Endodermal cell (in vitro differentiated cells): ENCODE measurements at regions not wholly inside any gene's neighbourhood (a gene's known extent, or its start where the extent isn't known, plus 50 kb on each side); places are given as distances from the start of the nearest gene placed in this dataset.
A peak's percentile ranks its signal among the peaks of the same experiment; 100 is the strongest.

Source experiments
- DNase-seq: peaks from one replicate; pipeline ENCODE4 v3.0.0-alpha.2; 2017
- H3K27ac ChIP-seq: 2 replicates; pipeline ENCODE4 v1.5.1; 2013; ENCODE audit warnings: mild to moderate bottlenecking, low read depth, low read length, moderate library complexity
- H3K27me3 ChIP-seq: 2 replicates; pipeline ENCODE4 v1.6.1; 2013; ENCODE audit warnings: mild to moderate bottlenecking, low read length, moderate library complexity; ENCODE audit not compliant: insufficient read depth, control insufficient read depth, poor library complexity, severe bottlenecking
- H3K36me3 ChIP-seq: 2 replicates; pipeline ENCODE4 v1.7.0; 2013; ENCODE audit warnings: mild to moderate bottlenecking, low read length, moderate library complexity; ENCODE audit not compliant: control insufficient read depth, insufficient read depth
- H3K4me1 ChIP-seq: one replicate; pipeline ENCODE4 v1.7.0; 2013; ENCODE audit warnings: low read length; ENCODE audit not compliant: control insufficient read depth, insufficient read depth
- H3K4me3 ChIP-seq: 2 replicates; pipeline ENCODE4 v1.5.1; 2013; ENCODE audit warnings: mild to moderate bottlenecking, low read length, moderate library complexity
- H3K9ac ChIP-seq: 2 replicates; pipeline ENCODE4 v1.6.1; 2013; ENCODE audit warnings: mild to moderate bottlenecking, low read length, moderate library complexity; ENCODE audit not compliant: poor library complexity, severe bottlenecking; ENCODE audit errors: extremely low read depth
- H3K9me3 ChIP-seq: 2 replicates; pipeline ENCODE4 v1.6.1; 2013; ENCODE audit warnings: mild to moderate bottlenecking, low read length, moderate library complexity; ENCODE audit not compliant: control insufficient read depth
- H3K27ac Mint-ChIP-seq: 2 replicates; pipeline ENCODE4 v1.8.0; 2020; ENCODE audit warnings: mixed read lengths
- H3K27me3 Mint-ChIP-seq: 2 replicates; pipeline ENCODE4 v1.8.0; 2021; ENCODE audit warnings: mild to moderate bottlenecking, mixed read lengths; ENCODE audit not compliant: insufficient read depth
- H3K36me3 Mint-ChIP-seq: 2 replicates; pipeline ENCODE4 v1.8.0; 2020; ENCODE audit warnings: low read depth, mixed read lengths
- H3K4me1 Mint-ChIP-seq: 2 replicates; pipeline ENCODE4 v1.8.0; 2020; ENCODE audit warnings: mixed read lengths
- H3K4me3 Mint-ChIP-seq: 2 replicates; pipeline ENCODE4 v1.8.0; 2020; ENCODE audit warnings: mild to moderate bottlenecking, moderate library complexity, mixed read lengths
- H3K9me3 Mint-ChIP-seq: 2 replicates; pipeline ENCODE4 v1.8.0; 2020; ENCODE audit warnings: mild to moderate bottlenecking, mixed read lengths
- WGBS, 2 experiments: methylation state at CpG; one replicate each; pipeline versions ENCODE4 v1.1.5 to v1.1.7; 2013; ENCODE audit warnings: missing lambda C conversion rate in 2 of 2, mixed read lengths in 1 of 2; ENCODE audit not compliant: insufficient coverage in 1 of 2, insufficient read length in 1 of 2; 5-methylcytosine and 5-hydroxymethylcytosine counted together
- TF ChIP-seq, protein P1 (sequence below): fragments of 200-600 bp; sonication (generic); conservative IDR thresholded peaks from 2 replicates; pipeline ENCODE4 v1.5.0; 2021; ENCODE audit warnings: antibody characterized with exemption, mild to moderate bottlenecking

DNA sequence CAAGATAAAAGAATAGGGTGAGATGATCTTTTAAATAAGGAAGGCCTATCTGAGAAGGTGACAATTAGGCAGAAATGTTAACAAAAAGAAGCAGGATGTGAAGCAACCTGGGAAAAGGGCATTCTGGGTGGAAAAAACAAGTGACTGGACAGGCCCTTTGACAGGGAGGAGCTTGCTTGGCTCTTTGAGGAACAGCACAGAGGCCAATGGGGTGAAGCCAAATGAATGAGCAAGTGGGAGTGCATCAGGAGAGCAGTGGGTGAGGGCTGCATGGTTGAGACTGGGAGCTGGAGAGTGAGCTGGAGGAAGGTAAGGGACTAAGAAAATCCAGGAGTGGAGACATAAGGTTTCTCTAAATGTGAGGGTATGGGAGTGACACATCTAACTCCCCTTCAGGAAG is 126.9 kb downstream of the TDRD15 start:
- Mint-ChIP-seq H3K36me3 (no peaks in the 10 kb centered on the region), H3K4me1 (peaks cover 20% of the 10 kb centered on the region), H3K9me3 (no peaks in the 10 kb centered on the region), H3K4me3 (no peak overlapping the region), H3K27me3 (no peaks in the 10 kb centered on the region), H3K27ac (peak overlapping the region; percentile 9)
- Histone ChIP-seq H3K36me3 (no peaks in the 10 kb centered on the region), H3K27me3 (no peaks in the 10 kb centered on the region), H3K4me3 (no peak overlapping the region), H3K4me1 (peaks cover 11% of the 10 kb centered on the region), H3K27ac (no peak overlapping the region), H3K9me3 (no peaks in the 10 kb centered on the region), H3K9ac (no peak overlapping the region)
- TF ChIP-seq, protein P1, sequence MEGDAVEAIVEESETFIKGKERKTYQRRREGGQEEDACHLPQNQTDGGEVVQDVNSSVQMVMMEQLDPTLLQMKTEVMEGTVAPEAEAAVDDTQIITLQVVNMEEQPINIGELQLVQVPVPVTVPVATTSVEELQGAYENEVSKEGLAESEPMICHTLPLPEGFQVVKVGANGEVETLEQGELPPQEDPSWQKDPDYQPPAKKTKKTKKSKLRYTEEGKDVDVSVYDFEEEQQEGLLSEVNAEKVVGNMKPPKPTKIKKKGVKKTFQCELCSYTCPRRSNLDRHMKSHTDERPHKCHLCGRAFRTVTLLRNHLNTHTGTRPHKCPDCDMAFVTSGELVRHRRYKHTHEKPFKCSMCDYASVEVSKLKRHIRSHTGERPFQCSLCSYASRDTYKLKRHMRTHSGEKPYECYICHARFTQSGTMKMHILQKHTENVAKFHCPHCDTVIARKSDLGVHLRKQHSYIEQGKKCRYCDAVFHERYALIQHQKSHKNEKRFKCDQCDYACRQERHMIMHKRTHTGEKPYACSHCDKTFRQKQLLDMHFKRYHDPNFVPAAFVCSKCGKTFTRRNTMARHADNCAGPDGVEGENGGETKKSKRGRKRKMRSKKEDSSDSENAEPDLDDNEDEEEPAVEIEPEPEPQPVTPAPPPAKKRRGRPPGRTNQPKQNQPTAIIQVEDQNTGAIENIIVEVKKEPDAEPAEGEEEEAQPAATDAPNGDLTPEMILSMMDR = no peak
- DNase-seq = no peak

DNA sequence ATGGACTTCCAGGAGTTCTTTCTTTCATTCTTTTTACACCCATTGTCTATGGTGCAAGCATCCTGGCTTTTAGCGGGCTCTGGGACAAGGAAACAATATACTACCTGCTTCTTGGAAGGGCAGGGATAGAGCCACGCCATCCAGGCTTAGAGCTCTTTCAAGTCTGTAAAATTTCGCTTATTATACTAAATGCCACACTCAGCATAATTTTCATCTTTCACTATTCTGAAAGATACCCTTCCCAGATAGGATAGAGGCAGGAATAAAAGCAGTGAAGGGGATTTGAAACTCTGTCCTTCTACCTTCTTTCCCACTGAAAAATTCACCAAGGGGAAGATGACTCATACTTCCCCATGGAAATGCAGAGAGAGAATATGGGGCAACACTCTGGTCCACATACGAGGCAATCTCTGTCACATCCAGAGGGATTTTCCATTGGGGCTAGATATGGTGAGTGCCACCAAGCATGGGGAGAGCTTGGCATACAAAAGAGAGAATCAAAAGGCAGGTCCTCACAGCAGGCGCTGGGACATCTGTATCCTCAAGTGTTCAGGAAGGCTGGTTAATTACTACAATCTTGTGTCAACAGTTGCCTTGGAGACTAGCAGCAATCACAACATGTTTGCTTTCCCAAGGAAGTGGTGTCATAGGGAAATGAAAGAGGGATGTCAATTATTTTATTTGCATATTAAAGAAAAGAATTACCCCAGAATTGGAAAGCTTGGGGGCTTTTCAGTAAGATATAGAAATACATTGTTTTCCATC is 127.6 kb downstream of the TDRD15 start:
- TF ChIP-seq, protein P1 = no peak
- no peak for DNase-seq
- no peaks in the 10 kb centered on the region for H3K9me3 ChIP-seq

DNA sequence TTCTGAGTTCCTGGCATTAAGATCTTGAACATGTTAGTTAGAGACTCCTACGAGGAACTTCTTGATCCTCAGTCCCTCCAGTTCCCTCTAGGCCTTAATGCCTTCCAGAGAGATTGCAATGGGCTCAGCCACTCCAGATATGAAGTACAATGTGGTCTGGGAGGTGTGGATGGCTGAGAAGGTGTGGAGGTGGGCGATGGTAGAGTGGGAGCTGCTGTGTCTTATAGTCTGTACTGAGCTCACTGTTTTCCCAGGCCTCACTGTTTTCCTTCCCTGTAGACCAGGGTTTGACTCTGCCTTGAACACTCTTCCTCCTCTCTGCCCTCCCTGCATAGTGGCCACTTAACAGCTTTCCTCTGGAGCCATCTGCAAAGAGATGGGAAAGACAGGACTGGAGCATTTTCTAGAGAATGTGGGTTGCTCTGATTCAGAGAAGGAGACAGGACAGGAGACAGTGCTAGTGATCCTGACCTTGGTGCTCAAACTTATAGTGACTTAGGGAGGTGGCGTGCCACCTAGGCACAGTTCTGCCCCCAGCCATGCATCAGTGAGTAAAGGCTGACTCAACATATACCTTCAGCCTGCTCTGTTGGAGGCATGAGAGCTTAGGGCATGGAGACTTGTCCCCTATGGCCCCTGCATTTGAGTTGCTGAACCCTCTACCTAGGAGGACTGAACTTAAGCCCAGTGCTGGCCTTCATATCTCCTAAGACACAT is 129.7 kb downstream of the TDRD15 start:
- no peak overlapping the region for H3K4me3 ChIP-seq
- no peak overlapping the region for H3K9ac ChIP-seq
- peaks cover 14% of the 10 kb centered on the region for H3K4me1 ChIP-seq
- H3K27me3 Mint-ChIP-seq = no peaks in the 10 kb centered on the region
- WGBS, 2 experiments = 92 to 96% methylated on average over 2 to 3 of the region's 3 CpGs
- peaks cover 34% of the 10 kb centered on the region for H3K4me1 Mint-ChIP-seq
- DNase-seq = no peak
- TF ChIP-seq, protein P1 = no peak
- H3K9me3 ChIP-seq = no peaks in the 10 kb centered on the region
- no peak overlapping the region for H3K4me3 Mint-ChIP-seq
- no peaks in the 10 kb centered on the region for H3K36me3 Mint-ChIP-seq
- H3K27me3 ChIP-seq = no peaks in the 10 kb centered on the region
- H3K36me3 ChIP-seq = no peaks in the 10 kb centered on the region
- no peak overlapping the region for H3K27ac ChIP-seq
- no peaks in the 10 kb centered on the region for H3K9me3 Mint-ChIP-seq
- H3K27ac Mint-ChIP-seq = no peak overlapping the region

More for the DNA sequence above, 127.6 kb downstream of the TDRD15 start:
- Histone ChIP-seq H3K27me3 (no peaks in the 10 kb centered on the region), H3K4me1 (peaks cover 14% of the 10 kb centered on the region), H3K27ac (no peak overlapping the region), H3K36me3 (no peaks in the 10 kb centered on the region), H3K4me3 (no peak overlapping the region), H3K9ac (no peak overlapping the region)
- peak overlapping the region; percentile 30 for H3K27ac Mint-ChIP-seq
- H3K4me3 Mint-ChIP-seq = no peak overlapping the region
- H3K36me3 Mint-ChIP-seq = no peaks in the 10 kb centered on the region
- peaks cover 24% of the 10 kb centered on the region for H3K4me1 Mint-ChIP-seq
- H3K27me3 Mint-ChIP-seq = no peaks in the 10 kb centered on the region
- WGBS, 2 experiments = 71 to 80% methylated on average over 3 to 5 of the region's 5 CpGs
- H3K9me3 Mint-ChIP-seq = no peaks in the 10 kb centered on the region
